Stimulated activated CD8-positive, alpha-beta memory T cell treated with anti-CD3 and anti-CD28 coated beads, Interleukin-4, amount 100 ng/mL, for 48 hours (primary cell): ENCODE measurements at regions not wholly inside any gene's neighbourhood (a gene's known extent, or its start where the extent isn't known, plus 50 kb on each side); places are given as distances from the start of the nearest gene placed in this dataset.

ENCODE experiments used
- DNase-seq: peaks from one replicate; pipeline ENCODE4 v3.0.0-alpha.2; 2020

- DNase-seq, result peak; percentile 2
Measured at GRCh38 chr6:166771701-166772100, 144.7 kb upstream of the RPS6KA2 start.

- peak; percentile 5 for DNase-seq
Measured at GRCh38 chr6:166770216-166771116, 143.4 kb upstream of the RPS6KA2 start.

GRCh38 chr6:166769648-166770047 lies 142.6 kb upstream of the RPS6KA2 start:
- no peak for DNase-seq

- DNase-seq, result peak; percentile 14
Measured at GRCh38 chr6:166768761-166769160, 141.7 kb upstream of the RPS6KA2 start.

- DNase-seq, result peak; percentile 5
Measured at GRCh38 chr6:166767230-166767629, 140.2 kb upstream of the RPS6KA2 start.

- peak; percentile 10 for DNase-seq
Measured at GRCh38 chr6:166766769-166767168, 139.7 kb upstream of the RPS6KA2 start.

GRCh38 chr6:166765234-166765541 lies 138.1 kb upstream of the RPS6KA2 start:
- no peak for DNase-seq

- DNase-seq, result no peak
Measured at GRCh38 chr6:166764473-166765233, 137.6 kb upstream of the RPS6KA2 start.

GRCh38 chr6:166763606-166764472 lies 136.8 kb upstream of the RPS6KA2 start:
- DNase-seq, result no peak

- DNase-seq, result no peak
Measured at GRCh38 chr6:166761801-166762200, 134.8 kb upstream of the RPS6KA2 start.

- DNase-seq, result peak; percentile 79
Measured at GRCh38 chr6:166760288-166760687, 133.2 kb upstream of the RPS6KA2 start.

GRCh38 chr6:166758136-166758704 lies 131.2 kb upstream of the RPS6KA2 start:
- DNase-seq, result no peak

GRCh38 chr6:166757232-166758135 lies 130.4 kb upstream of the RPS6KA2 start:
- DNase-seq, result peak; percentile 35

- no peak for DNase-seq
Measured at GRCh38 chr6:166754218-166755030, 127.4 kb upstream of the RPS6KA2 start.

GRCh38 chr6:166752928-166753721 lies 126.1 kb upstream of the RPS6KA2 start:
- no peak for DNase-seq

- DNase-seq, result no peak
Measured at GRCh38 chr6:166752097-166752496, 125.0 kb upstream of the RPS6KA2 start.

GRCh38 chr6:166751051-166751595 lies 124.1 kb upstream of the RPS6KA2 start:
- peak; percentile 46 for DNase-seq

- DNase-seq, result no peak
Measured at GRCh38 chr6:166750108-166750793, 123.2 kb upstream of the RPS6KA2 start.

GRCh38 chr6:166749666-166750065 lies 122.6 kb upstream of the RPS6KA2 start:
- no peak for DNase-seq
